Spleen (tissue), 7 donors: ENCODE measurements at regions not wholly inside any gene's neighbourhood (a gene's known extent, or its start where the extent isn't known, plus 50 kb on each side); places are given as distances from the start of the nearest gene placed in this dataset.

Experiments
- POLR2A ChIP-seq, 3 donors: fragments of 450-650 bp; IDR thresholded peaks; one replicate each; pipeline ENCODE4 v1.5.1; 2017; ENCODE audit warnings: antibody characterized with exemption in 3 of 3, mild to moderate bottlenecking in 1 of 3
- POLR2AphosphoS5 ChIP-seq, 3 donors: sonication (generic); formaldehyde crosslinking; IDR thresholded peaks; one replicate each; pipeline ENCODE4 v1.5.1; 2017; ENCODE audit warnings: antibody characterized with exemption in 3 of 3
- TF ChIP-seq, protein P1 (sequence below), 11 experiments: fragments of 200-600 bp in 7 of 11; fragments of 450-650 bp in 4 of 11; sonication (generic) in 4 of 11; IDR thresholded peaks in 8 of 11; conservative IDR thresholded peaks in 3 of 11; 1 replicate in 7 of 11; 2 replicates in 4 of 11; pipeline versions ENCODE4 v1.4.0 to v1.8.0; 2016 to 2021; ENCODE audit warnings: antibody characterized with exemption in 11 of 11, inconsistent platforms in 4 of 11, mild to moderate bottlenecking in 1 of 11
- donor health status: DM: no; HTN: no; CAD: no; lungs with moderate emphysema.
- donor health status: DM: no; HTN: no; CAD: no.
- donor health status: DM: no; HTN: no; CAD: no.

- TF ChIP-seq POLR2AphosphoS5 (IDR thresholded peaks at IDR 0.05) (no peak), POLR2A (IDR thresholded peaks at IDR 0.05) (no peak)
- TF ChIP-seq, protein P1, sequence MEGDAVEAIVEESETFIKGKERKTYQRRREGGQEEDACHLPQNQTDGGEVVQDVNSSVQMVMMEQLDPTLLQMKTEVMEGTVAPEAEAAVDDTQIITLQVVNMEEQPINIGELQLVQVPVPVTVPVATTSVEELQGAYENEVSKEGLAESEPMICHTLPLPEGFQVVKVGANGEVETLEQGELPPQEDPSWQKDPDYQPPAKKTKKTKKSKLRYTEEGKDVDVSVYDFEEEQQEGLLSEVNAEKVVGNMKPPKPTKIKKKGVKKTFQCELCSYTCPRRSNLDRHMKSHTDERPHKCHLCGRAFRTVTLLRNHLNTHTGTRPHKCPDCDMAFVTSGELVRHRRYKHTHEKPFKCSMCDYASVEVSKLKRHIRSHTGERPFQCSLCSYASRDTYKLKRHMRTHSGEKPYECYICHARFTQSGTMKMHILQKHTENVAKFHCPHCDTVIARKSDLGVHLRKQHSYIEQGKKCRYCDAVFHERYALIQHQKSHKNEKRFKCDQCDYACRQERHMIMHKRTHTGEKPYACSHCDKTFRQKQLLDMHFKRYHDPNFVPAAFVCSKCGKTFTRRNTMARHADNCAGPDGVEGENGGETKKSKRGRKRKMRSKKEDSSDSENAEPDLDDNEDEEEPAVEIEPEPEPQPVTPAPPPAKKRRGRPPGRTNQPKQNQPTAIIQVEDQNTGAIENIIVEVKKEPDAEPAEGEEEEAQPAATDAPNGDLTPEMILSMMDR (IDR thresholded peaks at IDR 0.05 in 8 of 11, conservative IDR thresholded peaks at IDR 0.05 in 3 of 11): no peak
These were observed 491.8 kb downstream of the ANXA1 start for GRCh38 chr9:73643379-73644013.
